ENCODE measurements at regions not wholly inside any gene's neighbourhood (a gene's known extent, or its start where the extent isn't known, plus 50 kb on each side); places are given as distances from the start of the nearest gene placed in this dataset.

GRCh38 chr2:67246791-67247190, 150.3 kb upstream of the ETAA1 start:
- no peak overlapping the region for H3K4me3 ChIP-seq (ENCODE audit: low read length)
- no peaks in the 10 kb centered on the region for H4K20me1 ChIP-seq (ENCODE audit: insufficient read depth, low read length)
- no peaks in the 10 kb centered on the region for H3K4me1 ChIP-seq (ENCODE audit: low read length)
- H3K27ac ChIP-seq (ENCODE audit: low read length) = no peak overlapping the region
- no peak overlapping the region for H2AFZ ChIP-seq (ENCODE audit: low read length)
- no peaks in the 10 kb centered on the region for H3K9me3 ChIP-seq (replicated peaks; ENCODE audit: insufficient read depth, low read length)
- H3K9me2 ChIP-seq (replicated peaks; ENCODE audit: insufficient read depth, low read length) = no peaks in the 10 kb centered on the region
- H3K79me2 ChIP-seq (ENCODE audit: low read length) = no peaks in the 10 kb centered on the region
- no peak overlapping the region for H3K4me2 ChIP-seq (ENCODE audit: low read depth, low read length)
- H3K27me3 ChIP-seq (replicated peaks; ENCODE audit: insufficient read depth, low read length) = no peaks in the 10 kb centered on the region
- no peaks in the 10 kb centered on the region for H3F3A ChIP-seq (ENCODE audit: insufficient read depth, low read length)
- H3K36me3 ChIP-seq (replicated peaks; ENCODE audit: insufficient read depth, low read length) = no peaks in the 10 kb centered on the region
- DNase-seq = no peak
- H3K9ac ChIP-seq (ENCODE audit: low read length) = no peak overlapping the region
- TF ChIP-seq EZH2 (optimal IDR thresholded peaks at IDR 0.05; ENCODE audit: low read depth, low read length) (no peak), EZH2phosphoT487 (IDR thresholded peaks at IDR 0.05; ENCODE audit: low read length) (no peak), CTCF (IDR thresholded peaks at IDR 0.05; ENCODE audit: low read length) (no peak)

DNA sequence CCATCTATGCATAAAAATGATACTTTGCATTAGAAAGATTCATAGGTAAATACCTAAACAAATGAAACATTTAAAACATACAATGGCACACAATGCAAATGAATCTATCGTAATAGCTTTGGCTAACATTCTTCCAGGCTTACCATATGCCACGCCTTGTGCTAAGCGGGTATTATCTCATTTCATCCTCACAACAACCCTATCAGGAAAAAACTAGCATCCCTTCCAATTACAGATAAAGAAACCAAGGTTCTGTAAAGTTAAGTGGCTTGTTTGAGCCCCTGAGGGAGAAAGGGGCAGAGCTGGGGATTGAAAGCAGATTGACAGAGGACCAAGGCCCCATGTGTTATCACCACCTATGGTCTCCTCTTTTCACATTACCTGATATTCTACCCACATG, 145.4 kb upstream of the ETAA1 start:
- Histone ChIP-seq H3K36me3 (replicated peaks; ENCODE audit: insufficient read depth, low read length) (no peaks in the 10 kb centered on the region), H2AFZ (ENCODE audit: low read length) (no peak overlapping the region), H3K9me2 (replicated peaks; ENCODE audit: insufficient read depth, low read length) (no peaks in the 10 kb centered on the region), H3K4me1 (ENCODE audit: low read length) (no peaks in the 10 kb centered on the region), H3K27me3 (replicated peaks; ENCODE audit: insufficient read depth, low read length) (no peaks in the 10 kb centered on the region), H3K9ac (ENCODE audit: low read length) (no peak overlapping the region), H4K20me1 (ENCODE audit: insufficient read depth, low read length) (no peaks in the 10 kb centered on the region), H3K4me2 (ENCODE audit: low read depth, low read length) (no peak overlapping the region), H3K27ac (ENCODE audit: low read length) (no peak overlapping the region), H3K9me3 (replicated peaks; ENCODE audit: insufficient read depth, low read length) (no peaks in the 10 kb centered on the region), H3K79me2 (ENCODE audit: low read length) (no peaks in the 10 kb centered on the region), H3K4me3 (ENCODE audit: low read length) (no peak overlapping the region), H3F3A (ENCODE audit: insufficient read depth, low read length) (no peaks in the 10 kb centered on the region)
- no peak for DNase-seq
- TF ChIP-seq EZH2 (optimal IDR thresholded peaks at IDR 0.05; ENCODE audit: low read depth, low read length) = no peak
- TF ChIP-seq EZH2phosphoT487 (IDR thresholded peaks at IDR 0.05; ENCODE audit: low read length) = no peak
- TF ChIP-seq CTCF (IDR thresholded peaks at IDR 0.05; ENCODE audit: low read length) = no peak

DNA sequence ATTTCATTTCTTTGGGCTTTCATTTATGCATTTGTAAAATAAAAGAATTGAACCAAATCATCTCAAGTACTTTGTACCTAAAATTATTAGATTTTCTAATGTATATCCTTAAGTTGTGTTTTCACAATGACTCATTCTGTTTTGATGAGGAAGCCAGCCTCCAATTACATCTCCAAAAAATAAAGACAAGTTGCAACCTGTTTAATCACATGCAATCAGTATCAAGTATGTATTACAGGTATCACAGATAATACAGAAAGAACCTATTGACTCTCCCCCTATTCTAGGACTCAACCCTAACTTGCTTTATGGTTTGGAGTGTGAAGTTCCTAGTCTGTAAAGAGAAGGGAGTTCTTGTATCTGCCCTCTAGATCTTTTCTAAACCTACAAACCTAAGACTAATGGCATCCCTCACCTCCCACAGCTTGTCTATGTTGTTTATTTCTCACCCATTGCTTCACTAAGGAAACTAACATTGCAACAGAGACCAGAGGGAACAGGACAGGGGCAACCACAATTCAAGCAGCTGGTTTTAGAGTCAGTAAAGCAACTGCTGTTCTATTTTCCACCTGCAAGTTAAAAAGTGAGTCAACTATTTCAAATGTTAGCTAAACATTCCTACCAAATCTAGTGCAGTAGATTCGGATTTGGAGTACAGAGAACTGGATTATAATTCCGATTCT, 141.1 kb upstream of the ETAA1 start:
- H3K9me2 ChIP-seq (replicated peaks; ENCODE audit: insufficient read depth, low read length) = no peaks in the 10 kb centered on the region
- H3K9ac ChIP-seq (ENCODE audit: low read length) = no peak overlapping the region
- H3K36me3 ChIP-seq (replicated peaks; ENCODE audit: insufficient read depth, low read length) = no peaks in the 10 kb centered on the region
- no peaks in the 10 kb centered on the region for H3F3A ChIP-seq (ENCODE audit: insufficient read depth, low read length)
- no peaks in the 10 kb centered on the region for H3K79me2 ChIP-seq (ENCODE audit: low read length)
- H3K9me3 ChIP-seq (replicated peaks; ENCODE audit: insufficient read depth, low read length) = no peaks in the 10 kb centered on the region
- TF ChIP-seq EZH2 (optimal IDR thresholded peaks at IDR 0.05; ENCODE audit: low read depth, low read length) = no peak
- TF ChIP-seq CTCF (IDR thresholded peaks at IDR 0.05; ENCODE audit: low read length) = no peak
- H4K20me1 ChIP-seq (ENCODE audit: insufficient read depth, low read length) = no peaks in the 10 kb centered on the region
- H3K4me2 ChIP-seq (ENCODE audit: low read depth, low read length) = no peak overlapping the region
- H3K4me1 ChIP-seq (ENCODE audit: low read length) = no peaks in the 10 kb centered on the region
- H2AFZ ChIP-seq (ENCODE audit: low read length) = no peak overlapping the region
- H3K4me3 ChIP-seq (ENCODE audit: low read length) = no peak overlapping the region
- H3K27ac ChIP-seq (ENCODE audit: low read length) = no peak overlapping the region
- no peak for DNase-seq
- no peaks in the 10 kb centered on the region for H3K27me3 ChIP-seq (replicated peaks; ENCODE audit: insufficient read depth, low read length)

Data from MM.1S (cell line).